Endothelial cell (in vitro differentiated cells): ENCODE measurements at regions not wholly inside any gene's neighbourhood (a gene's known extent, or its start where the extent isn't known, plus 50 kb on each side); places are given as distances from the start of the nearest gene placed in this dataset.

Experiments
- DNase-seq: peaks from one replicate; pipeline ENCODE4 v3.0.0; 2021; ENCODE audit warnings: low spot score
- H3K27ac Mint-ChIP-seq: one replicate; pipeline ENCODE4 v1.8.0; 2021; ENCODE audit warnings: mixed read lengths, inconsistent platforms; ENCODE audit not compliant: unreplicated experiment
- H3K27me3 Mint-ChIP-seq: one replicate; pipeline ENCODE4 v1.8.0; 2021; ENCODE audit warnings: mild to moderate bottlenecking, moderate library complexity, mixed read lengths, inconsistent platforms; ENCODE audit not compliant: unreplicated experiment
- H3K36me3 Mint-ChIP-seq: one replicate; pipeline ENCODE4 v1.8.0; 2021; ENCODE audit warnings: mild to moderate bottlenecking, low read depth, mixed read lengths, inconsistent platforms; ENCODE audit not compliant: unreplicated experiment
- H3K4me1 Mint-ChIP-seq: one replicate; pipeline ENCODE4 v1.8.0; 2021; ENCODE audit warnings: mild to moderate bottlenecking, mixed read lengths, inconsistent platforms; ENCODE audit not compliant: unreplicated experiment
- H3K4me3 Mint-ChIP-seq: one replicate; pipeline ENCODE4 v1.8.0; 2021; ENCODE audit warnings: mild to moderate bottlenecking, mixed read lengths, inconsistent platforms; ENCODE audit not compliant: unreplicated experiment
- H3K9me3 Mint-ChIP-seq: one replicate; pipeline ENCODE4 v1.8.0; 2021; ENCODE audit warnings: mixed read lengths, inconsistent platforms; ENCODE audit not compliant: unreplicated experiment
- TF ChIP-seq, protein P1 (sequence below): fragments of 200-600 bp; sonication (generic); IDR thresholded peaks from one replicate; pipeline ENCODE4 v1.5.0; 2021; ENCODE audit warnings: antibody characterized with exemption; ENCODE audit not compliant: unreplicated experiment

DNA sequence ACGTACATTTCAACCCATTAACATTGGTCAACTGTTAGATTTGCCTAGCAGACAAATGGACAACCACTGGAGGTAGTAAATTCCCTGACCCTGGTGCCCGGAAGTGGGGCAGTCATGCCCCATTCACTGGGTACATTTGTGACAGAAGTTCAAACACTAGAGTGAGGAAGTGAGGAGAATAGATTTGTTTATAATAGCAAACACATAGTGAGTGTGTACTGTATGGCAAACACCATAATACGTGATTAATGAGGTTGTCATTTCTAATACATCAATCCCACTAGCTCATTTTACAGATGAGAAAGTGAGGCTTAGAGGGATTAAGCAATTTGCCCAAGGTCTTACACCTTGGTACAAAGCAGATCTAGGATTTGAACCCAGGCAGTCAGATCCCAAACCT, 181.9 kb upstream of the MKLN1 start:
- Mint-ChIP-seq H3K9me3 (peaks cover 9% of the 10 kb centered on the region), H3K4me3 (no peak overlapping the region), H3K36me3 (peaks cover 8% of the 10 kb centered on the region), H3K4me1 (peaks cover 3% of the 10 kb centered on the region), H3K27ac (no peak overlapping the region), H3K27me3 (no peaks in the 10 kb centered on the region)
- DNase-seq = no peak
- TF ChIP-seq, protein P1, sequence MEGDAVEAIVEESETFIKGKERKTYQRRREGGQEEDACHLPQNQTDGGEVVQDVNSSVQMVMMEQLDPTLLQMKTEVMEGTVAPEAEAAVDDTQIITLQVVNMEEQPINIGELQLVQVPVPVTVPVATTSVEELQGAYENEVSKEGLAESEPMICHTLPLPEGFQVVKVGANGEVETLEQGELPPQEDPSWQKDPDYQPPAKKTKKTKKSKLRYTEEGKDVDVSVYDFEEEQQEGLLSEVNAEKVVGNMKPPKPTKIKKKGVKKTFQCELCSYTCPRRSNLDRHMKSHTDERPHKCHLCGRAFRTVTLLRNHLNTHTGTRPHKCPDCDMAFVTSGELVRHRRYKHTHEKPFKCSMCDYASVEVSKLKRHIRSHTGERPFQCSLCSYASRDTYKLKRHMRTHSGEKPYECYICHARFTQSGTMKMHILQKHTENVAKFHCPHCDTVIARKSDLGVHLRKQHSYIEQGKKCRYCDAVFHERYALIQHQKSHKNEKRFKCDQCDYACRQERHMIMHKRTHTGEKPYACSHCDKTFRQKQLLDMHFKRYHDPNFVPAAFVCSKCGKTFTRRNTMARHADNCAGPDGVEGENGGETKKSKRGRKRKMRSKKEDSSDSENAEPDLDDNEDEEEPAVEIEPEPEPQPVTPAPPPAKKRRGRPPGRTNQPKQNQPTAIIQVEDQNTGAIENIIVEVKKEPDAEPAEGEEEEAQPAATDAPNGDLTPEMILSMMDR = no peak

DNA sequence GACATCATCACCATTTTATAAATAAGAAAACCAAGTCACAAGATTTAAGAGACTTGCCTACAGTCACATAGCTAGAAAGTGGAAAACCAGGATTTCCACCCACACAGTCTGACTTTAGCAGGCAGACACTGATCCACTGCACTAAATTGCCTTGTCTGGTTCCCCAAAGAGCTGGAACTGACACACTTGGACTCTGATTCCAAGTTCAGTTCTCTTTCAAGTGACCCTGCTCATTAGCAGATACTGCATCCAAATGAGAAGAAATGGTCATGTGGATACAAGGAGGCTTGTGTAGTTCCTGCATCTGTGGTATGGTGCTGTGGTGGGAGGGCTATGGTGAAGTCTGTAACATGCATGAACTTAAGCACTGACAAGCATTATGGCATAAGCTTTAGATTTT, 180.1 kb upstream of the MKLN1 start:
- no peak overlapping the region for H3K27ac Mint-ChIP-seq
- TF ChIP-seq, protein P1 = no peak
- no peaks in the 10 kb centered on the region for H3K27me3 Mint-ChIP-seq
- no peaks in the 10 kb centered on the region for H3K4me1 Mint-ChIP-seq
- no peak overlapping the region for H3K4me3 Mint-ChIP-seq
- H3K9me3 Mint-ChIP-seq = no peaks in the 10 kb centered on the region
- DNase-seq = no peak
- H3K36me3 Mint-ChIP-seq = no peaks in the 10 kb centered on the region

DNA sequence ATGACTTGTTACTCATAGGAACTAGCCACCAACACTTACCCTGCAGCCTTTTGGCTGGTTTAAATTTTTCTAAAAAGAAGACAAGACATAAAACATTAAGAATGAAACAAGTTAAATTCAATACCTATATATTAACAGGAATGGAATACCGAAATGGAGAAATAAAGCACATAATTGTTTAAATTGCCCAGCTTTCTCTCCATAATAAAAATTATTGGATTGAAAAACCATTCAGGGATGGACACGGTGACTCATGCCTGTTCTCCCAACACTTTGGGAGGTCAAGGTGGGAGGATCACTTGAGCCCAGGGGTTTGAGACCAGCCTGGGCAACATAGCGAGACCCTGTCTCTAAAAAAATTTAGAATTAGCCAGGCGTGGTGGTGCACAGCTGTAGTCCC, 179.4 kb upstream of the MKLN1 start:
- no peak for DNase-seq
- Mint-ChIP-seq H3K27ac (no peak overlapping the region), H3K4me1 (no peaks in the 10 kb centered on the region), H3K27me3 (no peaks in the 10 kb centered on the region), H3K9me3 (no peaks in the 10 kb centered on the region), H3K36me3 (no peaks in the 10 kb centered on the region), H3K4me3 (no peak overlapping the region)
- TF ChIP-seq, protein P1 = no peak

DNA sequence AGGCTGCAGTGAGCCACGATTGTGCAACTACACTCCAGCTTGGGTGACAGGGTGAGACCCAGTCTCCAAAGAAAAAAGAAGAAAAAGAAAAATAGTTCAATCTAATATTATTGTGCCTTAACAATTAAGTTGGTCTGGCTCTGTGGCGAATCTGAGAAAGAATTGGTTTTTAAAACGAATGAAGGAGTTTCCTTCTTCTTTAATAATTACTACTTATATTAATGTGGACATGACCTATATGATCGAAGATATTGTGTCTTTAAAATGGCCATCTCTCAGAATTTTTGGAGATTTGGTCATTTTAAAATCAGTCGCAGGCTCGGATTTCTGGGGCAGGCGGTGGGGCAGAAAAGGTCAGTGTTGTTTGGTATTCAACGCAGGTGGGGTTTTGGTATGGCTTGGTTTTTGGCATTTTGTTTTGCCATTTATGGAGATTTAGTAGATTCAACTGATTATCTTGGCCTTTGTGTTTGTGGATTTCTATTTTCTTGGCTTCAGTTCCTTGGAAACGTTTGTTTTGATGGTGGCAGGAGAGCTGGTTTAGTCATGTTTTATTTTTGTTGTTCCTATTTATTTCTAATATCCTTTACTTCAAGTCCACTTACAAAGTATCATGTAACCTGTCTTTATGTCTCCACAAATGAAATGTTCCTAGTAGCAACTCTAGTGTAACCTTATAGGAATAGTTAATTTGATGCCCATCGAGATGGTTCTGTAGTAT, 178.8 kb upstream of the MKLN1 start:
- Mint-ChIP-seq H3K27ac (no peak overlapping the region), H3K36me3 (no peaks in the 10 kb centered on the region), H3K4me3 (no peak overlapping the region), H3K9me3 (no peaks in the 10 kb centered on the region), H3K27me3 (no peaks in the 10 kb centered on the region), H3K4me1 (no peaks in the 10 kb centered on the region)
- TF ChIP-seq, protein P1 = no peak
- no peak for DNase-seq

DNA sequence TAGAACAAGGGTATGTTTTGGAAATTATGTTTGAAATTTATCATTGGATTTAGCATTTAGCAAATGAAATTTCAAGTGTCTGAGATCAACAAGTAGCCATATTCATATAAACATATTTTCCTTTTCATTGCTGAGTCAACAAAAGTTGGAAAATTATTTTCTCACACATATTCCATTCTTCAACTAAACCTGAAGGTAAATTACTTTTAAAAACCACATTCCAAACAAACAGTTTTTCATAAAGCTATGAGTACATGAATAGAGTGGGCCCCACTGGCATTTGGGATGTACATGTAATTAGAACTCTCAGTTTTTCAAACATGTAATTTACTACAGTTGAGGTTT, 178.3 kb upstream of the MKLN1 start:
- no peak overlapping the region for H3K4me3 Mint-ChIP-seq
- no peak overlapping the region for H3K27ac Mint-ChIP-seq
- no peaks in the 10 kb centered on the region for H3K27me3 Mint-ChIP-seq
- no peaks in the 10 kb centered on the region for H3K36me3 Mint-ChIP-seq
- DNase-seq = no peak
- TF ChIP-seq, protein P1 = no peak
- H3K4me1 Mint-ChIP-seq = no peaks in the 10 kb centered on the region
- no peaks in the 10 kb centered on the region for H3K9me3 Mint-ChIP-seq
